Uterus (tissue), 3 donors: ENCODE measurements at regions not wholly inside any gene's neighbourhood (a gene's known extent, or its start where the extent isn't known, plus 50 kb on each side); places are given as distances from the start of the nearest gene placed in this dataset.

Experiments used
- DNase-seq, 2 donors: peaks; one replicate each; pipeline ENCODE4 v3.0.0-alpha.2; 2019 to 2020
- H3K27ac ChIP-seq, 2 donors: fragments of 200-600 bp; sonication (generic); 1 replicate in 1 of 2; 2 replicates in 1 of 2; pipeline ENCODE4 v1.5.1; 2016 to 2018
- H3K27me3 ChIP-seq, 2 donors: fragments of 200-600 bp; sonication (generic); one replicate each; pipeline ENCODE4 v1.5.1; 2018 to 2019; ENCODE audit warnings: control low read depth in 1 of 2
- H3K36me3 ChIP-seq, 2 donors: fragments of 200-600 bp; sonication (generic); one replicate each; pipeline ENCODE4 v1.5.1; 2019; ENCODE audit warnings: control low read depth in 1 of 2
- H3K4me1 ChIP-seq, 2 donors: fragments of 200-600 bp; sonication (generic); one replicate each; pipeline ENCODE4 v1.5.1; 2018 to 2019; ENCODE audit warnings: control low read depth in 1 of 2
- H3K4me3 ChIP-seq, 2 donors: fragments of 200-600 bp; sonication (generic); 1 replicate in 1 of 2; 2 replicates in 1 of 2; pipeline ENCODE4 v1.5.1; 2018 to 2019; ENCODE audit warnings: mild to moderate bottlenecking in 1 of 2
- H3K9me3 ChIP-seq, 2 donors: fragments of 200-600 bp; sonication (generic); one replicate each; pipeline ENCODE4 v1.5.1; 2019; ENCODE audit warnings: control low read depth in 1 of 2
- CTCF ChIP-seq, 4 experiments: fragments of 200-600 bp in 2 of 4; fragments of 450-650 bp in 2 of 4; sonication (generic) in 2 of 4; IDR thresholded peaks; one replicate each; pipeline ENCODE4 v1.5.1; 2016 to 2019; ENCODE audit warnings: antibody characterized with exemption in 4 of 4, mild to moderate bottlenecking in 2 of 4, moderate library complexity in 1 of 4
- POLR2A ChIP-seq, 2 donors: fragments of 450-650 bp; IDR thresholded peaks; one replicate each; pipeline ENCODE4 v1.6.1; 2016; ENCODE audit warnings: antibody characterized with exemption in 2 of 2, mild to moderate bottlenecking in 1 of 2, moderate library complexity in 1 of 2
- intact Hi-C: fragments of 100-400 bp; cut with DNase I; formaldehyde crosslinking; loops from one replicate; pipeline ENCODE4 v1.15.1; 2023; ENCODE audit warnings: low total_unique reads
- donor health status: DM: yes; HTN: yes; CAD: no.

GRCh38 chr16:73874324-73874723 lies 422.3 kb upstream of the PSMD7 start:
- intact Hi-C loops: no loop called here
- no peaks in the 10 kb centered on the region for H3K4me1 ChIP-seq
- TF ChIP-seq POLR2A (IDR thresholded peaks at IDR 0.05): no peak
- TF ChIP-seq CTCF (IDR thresholded peaks at IDR 0.05): no peak
- H3K27ac ChIP-seq: no peak overlapping the region
- no peaks in the 10 kb centered on the region for H3K9me3 ChIP-seq
- no peaks in the 10 kb centered on the region for H3K27me3 ChIP-seq
- no peak overlapping the region for H3K4me3 ChIP-seq
- DNase-seq: no peak
- H3K36me3 ChIP-seq: no peaks in the 10 kb centered on the region

GRCh38 chr16:73873643-73874042 lies 423.0 kb upstream of the PSMD7 start:
- no peaks in the 10 kb centered on the region for H3K9me3 ChIP-seq
- intact Hi-C loops: no loop called here
- no peak for DNase-seq
- no peaks in the 10 kb centered on the region for H3K36me3 ChIP-seq
- no peak overlapping the region for H3K27ac ChIP-seq
- H3K4me3 ChIP-seq: no peak overlapping the region
- no peaks in the 10 kb centered on the region for H3K27me3 ChIP-seq
- no peak for TF ChIP-seq POLR2A (IDR thresholded peaks at IDR 0.05)
- no peak for TF ChIP-seq CTCF (IDR thresholded peaks at IDR 0.05)
- no peaks in the 10 kb centered on the region for H3K4me1 ChIP-seq

- Histone ChIP-seq H3K36me3 (no peaks in the 10 kb centered on the region), H3K4me3 (no peak overlapping the region), H3K4me1 (no peaks in the 10 kb centered on the region), H3K9me3 (no peaks in the 10 kb centered on the region), H3K27ac (no peak overlapping the region), H3K27me3 (no peaks in the 10 kb centered on the region)
- intact Hi-C loops: no loop called here
- DNase-seq: no peak
- TF ChIP-seq POLR2A (IDR thresholded peaks at IDR 0.05): no peak
- no peak for TF ChIP-seq CTCF (IDR thresholded peaks at IDR 0.05)
Measured at GRCh38 chr16:73872856-73873255, 423.8 kb upstream of the PSMD7 start.

- DNase-seq: no peak
- Histone ChIP-seq H3K36me3 (no peaks in the 10 kb centered on the region), H3K27me3 (no peaks in the 10 kb centered on the region), H3K4me1 (no peaks in the 10 kb centered on the region), H3K4me3 (no peak overlapping the region), H3K9me3 (no peaks in the 10 kb centered on the region), H3K27ac (no peak overlapping the region)
- intact Hi-C loops: no loop called here
- TF ChIP-seq CTCF (IDR thresholded peaks at IDR 0.05): no peak
- no peak for TF ChIP-seq POLR2A (IDR thresholded peaks at IDR 0.05)
Measured at GRCh38 chr16:73871088-73871733, 425.4 kb upstream of the PSMD7 start.

GRCh38 chr16:73869126-73869525 lies 427.5 kb upstream of the PSMD7 start:
- Histone ChIP-seq H3K4me3 (no peak overlapping the region), H3K27me3 (no peaks in the 10 kb centered on the region), H3K36me3 (no peaks in the 10 kb centered on the region), H3K9me3 (no peaks in the 10 kb centered on the region), H3K4me1 (no peaks in the 10 kb centered on the region), H3K27ac (no peak overlapping the region)
- intact Hi-C loops: no loop called here
- TF ChIP-seq CTCF (IDR thresholded peaks at IDR 0.05): no peak
- no peak for TF ChIP-seq POLR2A (IDR thresholded peaks at IDR 0.05)
- DNase-seq: no peak
